CD4-positive, alpha-beta T cell (primary cell): ENCODE measurements at regions not wholly inside any gene's neighbourhood (a gene's known extent, or its start where the extent isn't known, plus 50 kb on each side); places are given as distances from the start of the nearest gene placed in this dataset.
"Not testable (repeated sequence)": the region's sequence is repeated elsewhere in the genome, so short reads cannot be mapped to it uniquely, and the experiment has no call there.

ENCODE experiments used
- ATAC-seq: fragments of 200-7000 bp; cut with Tn5 transposase; one replicate; pipeline ENCODE4 v1.10.0; 2022; ENCODE audit warnings: mild to moderate bottlenecking; ENCODE audit not compliant: poor library complexity
- CTCF ChIA-PET: fragments of 350-600 bp; sonication (Branson Sonifier 250); formaldehyde crosslinking; loops from one replicate; lab custom pipeline; 2021; ENCODE audit warnings: antibody characterized with exemption, inconsistent platforms; lab: Charles Lee
- POLR2A ChIA-PET: fragments of 350-600 bp; sonication (Branson Sonifier 250); formaldehyde crosslinking; loops from one replicate; lab custom pipeline; 2021; ENCODE audit warnings: antibody characterized with exemption, inconsistent platforms; lab: Charles Lee
- DNase-seq, 14 experiments: peaks; one replicate each; pipeline ENCODE4 v3.0.0-alpha.2; 2013 to 2020; ENCODE audit warnings: mixed read lengths in 2 of 14
- H3K27ac ChIP-seq, 2 donors: one replicate each; pipeline versions ENCODE4 v1.5.1 to v1.7.0; 2013; ENCODE audit warnings: low read length in 2 of 2, low read depth in 1 of 2, mild to moderate bottlenecking in 1 of 2
- H3K27me3 ChIP-seq, 2 experiments: 1 replicate in 1 of 2; 2 replicates in 1 of 2; pipeline versions ENCODE4 v1.6.1 to v1.7.0; 2013; ENCODE audit warnings: low read length in 2 of 2, control low read depth in 1 of 2, mild to moderate bottlenecking in 1 of 2, moderate library complexity in 1 of 2; ENCODE audit not compliant: insufficient read depth in 2 of 2, control insufficient read depth in 1 of 2
- H3K36me3 ChIP-seq: one replicate; pipeline ENCODE4 v1.6.1; 2013; ENCODE audit warnings: low read length, control low read depth; ENCODE audit not compliant: insufficient read depth
- H3K4me1 ChIP-seq: one replicate; pipeline ENCODE4 v1.6.1; 2013; ENCODE audit warnings: low read length, control low read depth; ENCODE audit not compliant: insufficient read depth
- H3K4me3 ChIP-seq: one replicate; pipeline ENCODE4 v1.5.1; 2013; ENCODE audit warnings: mild to moderate bottlenecking, low read length, moderate library complexity
- H3K9me3 ChIP-seq, 2 experiments: 1 replicate in 1 of 2; 2 replicates in 1 of 2; pipeline versions ENCODE4 v1.6.1 to v1.7.0; 2013; ENCODE audit warnings: low read length in 2 of 2, mild to moderate bottlenecking in 2 of 2, control low read depth in 1 of 2, moderate library complexity in 1 of 2; ENCODE audit not compliant: control insufficient read depth in 1 of 2, insufficient read depth in 1 of 2
- H3K27ac Mint-ChIP-seq: one replicate; pipeline ENCODE4 v1.8.0; 2020; ENCODE audit warnings: mixed read lengths
- H3K27me3 Mint-ChIP-seq: one replicate; pipeline ENCODE4 v1.8.0; 2021; ENCODE audit warnings: mixed read lengths
- H3K36me3 Mint-ChIP-seq: one replicate; pipeline ENCODE4 v1.8.0; 2021; ENCODE audit warnings: low read depth, mixed read lengths
- H3K4me1 Mint-ChIP-seq: one replicate; pipeline ENCODE4 v1.8.0; 2021; ENCODE audit warnings: low read depth, mixed read lengths
- H3K4me3 Mint-ChIP-seq: one replicate; pipeline ENCODE4 v1.8.0; 2020; ENCODE audit warnings: mild to moderate bottlenecking, mixed read lengths
- H3K9me3 Mint-ChIP-seq: one replicate; pipeline ENCODE4 v1.8.0; 2020; ENCODE audit warnings: mixed read lengths
- intact Hi-C, 2 experiments: fragments of 100-400 bp; cut with DNase I in 1 of 2; cut with micrococcal nuclease in 1 of 2; formaldehyde crosslinking; loops; one replicate each; pipeline versions ENCODE4 v1.15.1 to v1.9.0; 2023 to 2025; cut with DNase I, micrococcal nuclease
- TF ChIP-seq, protein P1 (sequence below): fragments of 200-600 bp; IDR thresholded peaks from one replicate; pipeline ENCODE4 v1.8.0; 2022; ENCODE audit warnings: antibody characterized with exemption, mild to moderate bottlenecking

DNA sequence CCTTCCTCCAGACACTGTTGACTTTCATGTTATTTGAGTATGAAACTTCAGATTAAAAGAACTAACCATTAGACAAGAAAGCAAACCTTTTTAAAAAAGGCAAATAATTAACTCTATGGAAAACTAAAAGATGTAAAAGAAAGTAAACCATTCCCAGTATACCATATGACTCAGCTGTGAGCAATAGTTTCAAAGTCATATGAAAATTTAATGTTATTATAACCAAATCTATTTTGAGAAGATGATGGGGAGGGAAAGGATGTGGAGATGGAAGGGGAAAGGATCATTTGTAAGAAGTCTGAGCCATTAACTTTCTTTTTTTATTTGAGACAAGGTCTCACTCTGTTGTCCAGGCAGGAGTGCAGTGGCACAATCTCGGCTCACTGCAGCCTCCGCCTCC lies 131.8 kb downstream of the IRX5 start:
- POLR2A ChIA-PET, result no interaction called here

DNA sequence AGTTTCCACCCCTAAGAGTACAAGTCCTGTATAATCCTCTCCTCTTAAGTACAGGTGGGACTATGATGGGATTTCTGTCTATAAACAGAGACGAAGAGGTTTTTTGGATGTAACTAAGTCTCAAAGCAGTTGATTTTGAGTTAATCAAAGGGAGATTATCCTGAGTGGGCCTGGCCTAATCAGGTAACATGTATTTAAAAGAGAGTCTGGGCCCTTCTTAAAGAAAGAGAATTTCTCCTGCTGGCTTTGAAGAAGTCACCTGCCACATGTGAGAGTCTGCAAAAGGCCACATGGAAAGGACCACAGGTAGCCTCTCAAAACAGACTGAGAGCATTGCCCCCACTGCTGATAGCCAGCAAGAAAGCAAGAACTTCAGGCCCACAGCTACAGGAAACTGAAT lies 142.3 kb downstream of the IRX5 start:
- ChIA-PET CTCF (no interaction called here), POLR2A (no interaction called here)
- H3K27me3 ChIP-seq, result no peaks in the 10 kb centered on the region
- ATAC-seq, result no peak
- Mint-ChIP-seq H3K36me3 (no peaks in the 10 kb centered on the region), H3K9me3 (no peaks in the 10 kb centered on the region), H3K27me3 (peaks cover 18% of the 10 kb centered on the region), H3K4me1 (no peaks in the 10 kb centered on the region), H3K4me3 (no peak overlapping the region), H3K27ac (no peak overlapping the region)
- intact Hi-C loops, result no loop called here
- TF ChIP-seq, protein P1, sequence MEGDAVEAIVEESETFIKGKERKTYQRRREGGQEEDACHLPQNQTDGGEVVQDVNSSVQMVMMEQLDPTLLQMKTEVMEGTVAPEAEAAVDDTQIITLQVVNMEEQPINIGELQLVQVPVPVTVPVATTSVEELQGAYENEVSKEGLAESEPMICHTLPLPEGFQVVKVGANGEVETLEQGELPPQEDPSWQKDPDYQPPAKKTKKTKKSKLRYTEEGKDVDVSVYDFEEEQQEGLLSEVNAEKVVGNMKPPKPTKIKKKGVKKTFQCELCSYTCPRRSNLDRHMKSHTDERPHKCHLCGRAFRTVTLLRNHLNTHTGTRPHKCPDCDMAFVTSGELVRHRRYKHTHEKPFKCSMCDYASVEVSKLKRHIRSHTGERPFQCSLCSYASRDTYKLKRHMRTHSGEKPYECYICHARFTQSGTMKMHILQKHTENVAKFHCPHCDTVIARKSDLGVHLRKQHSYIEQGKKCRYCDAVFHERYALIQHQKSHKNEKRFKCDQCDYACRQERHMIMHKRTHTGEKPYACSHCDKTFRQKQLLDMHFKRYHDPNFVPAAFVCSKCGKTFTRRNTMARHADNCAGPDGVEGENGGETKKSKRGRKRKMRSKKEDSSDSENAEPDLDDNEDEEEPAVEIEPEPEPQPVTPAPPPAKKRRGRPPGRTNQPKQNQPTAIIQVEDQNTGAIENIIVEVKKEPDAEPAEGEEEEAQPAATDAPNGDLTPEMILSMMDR, result no peak
- no peak overlapping the region for H3K4me3 ChIP-seq
- H3K4me1 ChIP-seq, result no peaks in the 10 kb centered on the region
- no peak overlapping the region for H3K27ac ChIP-seq
- H3K36me3 ChIP-seq, result no peaks in the 10 kb centered on the region
- no peaks in the 10 kb centered on the region for H3K9me3 ChIP-seq
- no peak for DNase-seq

More for the DNA sequence above, 131.8 kb downstream of the IRX5 start:
- Mint-ChIP-seq H3K9me3 (peaks cover 2% of the 10 kb centered on the region), H3K27me3 (peaks cover 40% of the 10 kb centered on the region), H3K27ac (no peak overlapping the region), H3K36me3 (no peaks in the 10 kb centered on the region), H3K4me3 (no peak overlapping the region), H3K4me1 (no peaks in the 10 kb centered on the region)
- Histone ChIP-seq H3K4me1 (no peaks in the 10 kb centered on the region), H3K27me3 (peaks cover 10 to 15% of the 10 kb centered on the region in 2 experiments), H3K36me3 (no peaks in the 10 kb centered on the region), H3K9me3 (peaks cover 0 to 9% of the 10 kb centered on the region in 2 experiments), H3K4me3 (no peak overlapping the region), H3K27ac (no peak overlapping the region)
- TF ChIP-seq, protein P1, result no peak
- no peak for ATAC-seq
- CTCF ChIA-PET, result no interaction called here
- intact Hi-C loops, result no loop called here
- no peak for DNase-seq

DNA sequence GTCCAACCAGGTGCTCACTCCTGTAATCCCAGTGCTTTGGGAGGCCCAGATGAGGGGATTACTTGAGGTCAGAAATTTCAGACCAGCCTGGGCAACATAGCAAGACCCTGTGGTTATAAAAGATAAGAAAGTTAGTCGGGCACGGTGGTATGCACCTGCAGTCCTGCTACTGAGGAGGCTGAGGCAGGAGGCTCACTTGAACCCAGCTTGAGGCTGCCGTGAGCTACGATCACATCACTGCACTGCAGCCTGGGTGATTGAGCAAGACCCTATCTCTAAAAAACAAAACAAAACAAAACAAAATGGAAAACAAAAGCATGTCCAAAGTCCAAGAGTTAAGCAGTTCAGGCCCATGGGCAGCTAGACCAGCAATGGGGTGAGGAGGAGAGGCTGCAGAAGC lies 143.2 kb downstream of the IRX5 start:
- ATAC-seq (no peak), DNase-seq (no peak)
- Histone ChIP-seq H3K4me1 (no peaks in the 10 kb centered on the region), H3K9me3 (peaks cover 0 to 5% of the 10 kb centered on the region in 2 experiments), H3K4me3 (no peak overlapping the region), H3K36me3 (no peaks in the 10 kb centered on the region), H3K27ac (no peak overlapping the region), H3K27me3 (no peaks in the 10 kb centered on the region)
- Mint-ChIP-seq H3K4me1 (no peaks in the 10 kb centered on the region), H3K27me3 (peaks cover 14% of the 10 kb centered on the region), H3K9me3 (no peaks in the 10 kb centered on the region), H3K36me3 (no peaks in the 10 kb centered on the region), H3K4me3 (no peak overlapping the region), H3K27ac (no peak overlapping the region)
- ChIA-PET CTCF (no interaction called here), POLR2A (no interaction called here)
- intact Hi-C loops, result no loop called here
- TF ChIP-seq, protein P1, result no peak

DNA sequence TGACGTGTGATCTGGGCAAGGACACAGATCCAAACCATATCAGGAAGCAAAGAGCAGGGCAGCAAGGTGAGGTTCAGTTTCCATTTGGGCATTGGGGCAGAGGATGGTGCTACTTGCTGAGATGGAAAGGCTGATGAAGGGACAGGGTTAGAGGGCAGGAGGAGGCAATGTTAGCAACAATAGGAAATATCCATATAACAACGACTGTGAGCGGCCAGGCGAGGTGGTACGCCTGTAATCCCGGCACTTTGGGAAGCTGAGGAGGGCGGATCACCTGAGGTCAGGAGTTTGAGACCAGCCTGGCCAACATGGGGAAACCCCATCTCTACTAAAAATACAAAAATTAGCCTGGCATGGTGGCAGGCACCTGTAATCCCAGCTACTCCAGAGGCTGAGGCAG lies 144.5 kb downstream of the IRX5 start:
- ATAC-seq, intact Hi-C loops: not testable (repeated sequence)

More for the DNA sequence above, 144.5 kb downstream of the IRX5 start:
- CTCF ChIA-PET, H3K27ac ChIP-seq, H3K4me3 Mint-ChIP-seq, DNase-seq, H3K4me3 ChIP-seq, H3K27me3 Mint-ChIP-seq, H3K4me1 ChIP-seq, POLR2A ChIA-PET, H3K27me3 ChIP-seq, H3K27ac Mint-ChIP-seq, H3K9me3 ChIP-seq, H3K9me3 Mint-ChIP-seq, H3K4me1 Mint-ChIP-seq, H3K36me3 ChIP-seq, H3K36me3 Mint-ChIP-seq: not testable (repeated sequence)
